Aorta (tissue), 5 donors: ENCODE measurements at regions not wholly inside any gene's neighbourhood (a gene's known extent, or its start where the extent isn't known, plus 50 kb on each side); places are given as distances from the start of the nearest gene placed in this dataset.
"Not testable (repeated sequence)": the region's sequence is repeated elsewhere in the genome, so short reads cannot be mapped to it uniquely, and the experiment has no call there.

ENCODE experiments used
- ATAC-seq: fragments of 200-7000 bp; cut with Tn5 transposase; one replicate; pipeline ENCODE4 v1.9.1; 2022; ENCODE audit warnings: moderate library complexity; ENCODE audit not compliant: low FRiP score
- DNase-seq, 2 donors: peaks; one replicate each; pipeline ENCODE4 v3.0.0-alpha.2; 2020
- H3K27ac ChIP-seq, 2 donors: one replicate each; pipeline ENCODE4 v1.5.1; 2013; ENCODE audit warnings: low read length in 2 of 2, mild to moderate bottlenecking in 2 of 2, moderate library complexity in 2 of 2, control low read depth in 1 of 2, inconsistent platforms in 1 of 2, low read depth in 1 of 2
- H3K27me3 ChIP-seq, 2 donors: one replicate each; pipeline ENCODE4 v1.6.1; 2013; ENCODE audit warnings: control low read depth in 1 of 2, low read length in 1 of 2, mild to moderate bottlenecking in 1 of 2, moderate library complexity in 1 of 2; ENCODE audit not compliant: insufficient read depth in 2 of 2, control insufficient read depth in 1 of 2
- H3K36me3 ChIP-seq, 2 donors: one replicate each; pipeline ENCODE4 v1.6.1; 2013; ENCODE audit warnings: control low read depth in 1 of 2, low read length in 1 of 2, mild to moderate bottlenecking in 1 of 2; ENCODE audit not compliant: insufficient read depth in 2 of 2, control insufficient read depth in 1 of 2
- H3K4me1 ChIP-seq, 2 donors: one replicate each; pipeline ENCODE4 v1.6.1; 2013; ENCODE audit warnings: low read length in 2 of 2, control low read depth in 1 of 2, mild to moderate bottlenecking in 1 of 2, moderate library complexity in 1 of 2; ENCODE audit not compliant: insufficient read depth in 2 of 2, control insufficient read depth in 1 of 2
- H3K4me3 ChIP-seq, 2 donors: one replicate each; pipeline ENCODE4 v1.5.1; 2013; ENCODE audit warnings: low read length in 2 of 2, control low read depth in 1 of 2, mild to moderate bottlenecking in 1 of 2
- H3K9me3 ChIP-seq: one replicate; pipeline ENCODE4 v1.6.1; 2013; ENCODE audit warnings: mild to moderate bottlenecking, low read length; ENCODE audit not compliant: control insufficient read depth
- WGBS, 2 donors: extraction: QIAGEN DNeasy Blood & Tissue Kit; methylation state at CpG; one replicate each; pipeline ENCODE4 v1.1.7; 2013; 5-methylcytosine and 5-hydroxymethylcytosine counted together
- intact Hi-C, 2 donors: fragments of 100-400 bp; cut with DNase I; formaldehyde crosslinking; loops; one replicate each; pipeline versions ENCODE4 v1.14.2 to v1.15.0; 2022
- donor health status: healthy with polysubstance abuse.
- donor health status: Bipolar disorder and iron deficiency.
- donor health status: DM: no; HTN: no; CAD: no.
- donor health status: DM: no; HTN: no; CAD: no.
- donor health status: DM: yes; HTN: yes; CAD: no.

GRCh38 chr11:10978198-10978597 lies 120.3 kb upstream of the ZBED5 start:
- ATAC-seq: no peak
- WGBS, 2 donors: 93 to 95% methylated on average over 1 of the region's 1 CpG

GRCh38 chr11:10975287-10975721 lies 117.5 kb upstream of the ZBED5 start:
- no peaks in the 10 kb centered on the region for H3K36me3 ChIP-seq
- H3K4me3 ChIP-seq: no peak overlapping the region
- intact Hi-C loops: no loop called here
- ATAC-seq: no peak
- no peak overlapping the region for H3K27ac ChIP-seq
- no peak for DNase-seq
- H3K9me3 ChIP-seq: no peaks in the 10 kb centered on the region
- 24 to 32% methylated on average over 2 of the region's 2 CpGs for WGBS, 2 donors
- no peaks in the 10 kb centered on the region for H3K4me1 ChIP-seq
- H3K27me3 ChIP-seq: no peaks in the 10 kb centered on the region

More at GRCh38 chr11:10978198-10978597, 120.3 kb upstream of the ZBED5 start:
- Histone ChIP-seq H3K27me3 (no peaks in the 10 kb centered on the region), H3K36me3 (no peaks in the 10 kb centered on the region), H3K9me3 (no peaks in the 10 kb centered on the region), H3K27ac (no peak overlapping the region), H3K4me3 (no peak overlapping the region), H3K4me1 (no peaks in the 10 kb centered on the region)
- DNase-seq: no peak
- intact Hi-C loops: no loop called here

- ATAC-seq (no peak), DNase-seq (no peak)
- Histone ChIP-seq H3K4me1 (no peaks in the 10 kb centered on the region), H3K4me3 (no peak overlapping the region), H3K36me3 (no peaks in the 10 kb centered on the region), H3K27me3 (no peaks in the 10 kb centered on the region), H3K27ac (no peak overlapping the region), H3K9me3 (no peaks in the 10 kb centered on the region)
- intact Hi-C loops: no loop called here
- 20 to 27% methylated on average over 1 of the region's 1 CpG for WGBS, 2 donors
Observed at GRCh38 chr11:10973416-10973815, 115.6 kb upstream of the ZBED5 start.

GRCh38 chr11:10970926-10971325 lies 113.1 kb upstream of the ZBED5 start:
- no peak for DNase-seq
- Histone ChIP-seq H3K27me3 (no peaks in the 10 kb centered on the region), H3K9me3 (no peaks in the 10 kb centered on the region), H3K36me3 (no peaks in the 10 kb centered on the region), H3K4me3 (no peak overlapping the region), H3K27ac (no peak overlapping the region), H3K4me1 (no peaks in the 10 kb centered on the region)
- 47 to 51% methylated on average over 3 of the region's 3 CpGs for WGBS, 2 donors
- no peak for ATAC-seq
- intact Hi-C loops: no loop called here

GRCh38 chr11:10969387-10969786 lies 111.5 kb upstream of the ZBED5 start:
- Histone ChIP-seq H3K4me1 (no peaks in the 10 kb centered on the region), H3K27ac (no peak overlapping the region), H3K27me3 (no peaks in the 10 kb centered on the region), H3K4me3 (no peak overlapping the region), H3K36me3 (no peaks in the 10 kb centered on the region), H3K9me3 (no peaks in the 10 kb centered on the region)
- intact Hi-C loops: no loop called here
- WGBS, 2 donors: 94 to 96% methylated on average over 2 of the region's 2 CpGs
- ATAC-seq: no peak
- DNase-seq: no peak

- ATAC-seq, H3K9me3 ChIP-seq, H3K36me3 ChIP-seq, H3K4me1 ChIP-seq, H3K27ac ChIP-seq, H3K4me3 ChIP-seq, DNase-seq, intact Hi-C loops, H3K27me3 ChIP-seq: not testable (repeated sequence)
- WGBS, 2 donors: 68 to 92% methylated on average over 1 of the region's 1 CpG
Observed at GRCh38 chr11:10956884-10957283, 99.0 kb upstream of the ZBED5 start.

GRCh38 chr11:10955616-10956015 lies 97.8 kb upstream of the ZBED5 start:
- no peak overlapping the region for H3K27ac ChIP-seq
- H3K27me3 ChIP-seq: no peaks in the 10 kb centered on the region
- H3K9me3 ChIP-seq: peaks cover 2% of the 10 kb centered on the region
- intact Hi-C loops: no loop called here
- H3K36me3 ChIP-seq: no peaks in the 10 kb centered on the region
- H3K4me3 ChIP-seq: no peak overlapping the region
- H3K4me1 ChIP-seq: no peaks in the 10 kb centered on the region
- 42 to 58% methylated on average over 1 of the region's 1 CpG for WGBS, 2 donors
- ATAC-seq (no peak), DNase-seq (no peak)

- ATAC-seq (no peak), DNase-seq (no peak)
- Histone ChIP-seq H3K27me3 (no peaks in the 10 kb centered on the region), H3K9me3 (peaks cover 2% of the 10 kb centered on the region), H3K27ac (no peak overlapping the region), H3K4me3 (no peak overlapping the region), H3K4me1 (no peaks in the 10 kb centered on the region), H3K36me3 (no peaks in the 10 kb centered on the region)
- intact Hi-C loops: no loop called here
- 88 to 94% methylated on average over 3 of the region's 3 CpGs for WGBS, 2 donors
Observed at GRCh38 chr11:10954184-10954583, 96.3 kb upstream of the ZBED5 start.

- DNase-seq (no peak), ATAC-seq (no peak)
- intact Hi-C loops: no loop called here
- Histone ChIP-seq H3K4me3 (no peak overlapping the region), H3K36me3 (no peaks in the 10 kb centered on the region), H3K9me3 (no peaks in the 10 kb centered on the region), H3K27me3 (no peaks in the 10 kb centered on the region), H3K4me1 (no peaks in the 10 kb centered on the region), H3K27ac (no peak overlapping the region)
- 0 to 66% methylated on average over 1 of the region's 1 CpG for WGBS, 2 donors
Observed at GRCh38 chr11:10952872-10953271, 95.0 kb upstream of the ZBED5 start.
